T follicular helper cell (primary cell): ENCODE measurements at regions not wholly inside any gene's neighbourhood (a gene's known extent, or its start where the extent isn't known, plus 50 kb on each side); places are given as distances from the start of the nearest gene placed in this dataset.
"Not testable (repeated sequence)": the region's sequence is repeated elsewhere in the genome, so short reads cannot be mapped to it uniquely, and the experiment has no call there.

ENCODE experiments used
- DNase-seq: peaks from one replicate; pipeline ENCODE4 v3.0.0-alpha.2; 2020; ENCODE audit warnings: low read depth

GRCh38 chr6:157727629-157728182 is 95.3 kb upstream of the SNX9 start:
- DNase-seq = no peak

GRCh38 chr6:157728183-157728881 is 94.7 kb upstream of the SNX9 start:
- no peak for DNase-seq

GRCh38 chr6:157731221-157731620 is 91.8 kb upstream of the SNX9 start:
- no peak for DNase-seq

- DNase-seq = no peak
Measured at GRCh38 chr6:157732007-157732406, 91.0 kb upstream of the SNX9 start.

- DNase-seq = no peak
Measured at GRCh38 chr6:157732416-157733161, 90.5 kb upstream of the SNX9 start.

- not testable (repeated sequence) for DNase-seq
Measured at GRCh38 chr6:157736555-157736954, 86.5 kb upstream of the SNX9 start.

GRCh38 chr6:157741321-157741947 is 81.6 kb upstream of the SNX9 start:
- no peak for DNase-seq

- DNase-seq = no peak
Measured at GRCh38 chr6:157741948-157742556, 81.0 kb upstream of the SNX9 start.

- DNase-seq = no peak
Measured at GRCh38 chr6:157744102-157744601, 78.9 kb upstream of the SNX9 start.

GRCh38 chr6:157746897-157747296 is 76.1 kb upstream of the SNX9 start:
- no peak for DNase-seq

- DNase-seq = no peak
Measured at GRCh38 chr6:157747370-157747769, 75.7 kb upstream of the SNX9 start.

GRCh38 chr6:157748839-157749571 is 74.0 kb upstream of the SNX9 start:
- DNase-seq = no peak

GRCh38 chr6:157750973-157751372 is 72.1 kb upstream of the SNX9 start:
- not testable (repeated sequence) for DNase-seq

GRCh38 chr6:157751547-157752200 is 71.4 kb upstream of the SNX9 start:
- DNase-seq = no peak

- not testable (repeated sequence) for DNase-seq
Measured at GRCh38 chr6:157752879-157753278, 70.2 kb upstream of the SNX9 start.

- no peak for DNase-seq
Measured at GRCh38 chr6:157753291-157753690, 69.8 kb upstream of the SNX9 start.

GRCh38 chr6:157753801-157754200 is 69.2 kb upstream of the SNX9 start:
- not testable (repeated sequence) for DNase-seq

GRCh38 chr6:157754351-157754750 is 68.7 kb upstream of the SNX9 start:
- no peak for DNase-seq

- no peak for DNase-seq
Measured at GRCh38 chr6:157755032-157755745, 67.9 kb upstream of the SNX9 start.

- DNase-seq = no peak
Measured at GRCh38 chr6:157755746-157756411, 67.2 kb upstream of the SNX9 start.
